Liver (tissue), 8 donors: ENCODE measurements at regions not wholly inside any gene's neighbourhood (a gene's known extent, or its start where the extent isn't known, plus 50 kb on each side); places are given as distances from the start of the nearest gene placed in this dataset.

Experiments
- DNase-seq: peaks from one replicate; pipeline ENCODE4 v3.0.0-alpha.2; 2017; ENCODE audit warnings: low spot score
- H3K27ac ChIP-seq, 2 donors: one replicate each; pipeline ENCODE4 v1.7.0; 2013; ENCODE audit warnings: inconsistent platforms in 2 of 2, low read length in 2 of 2, control low read depth in 1 of 2, low read depth in 1 of 2, mild to moderate bottlenecking in 1 of 2
- H3K27me3 ChIP-seq, 4 donors: one replicate each; pipeline versions ENCODE4 v1.6.1 to v1.7.0; 2013; ENCODE audit warnings: low read length in 3 of 4, inconsistent platforms in 1 of 4, mild to moderate bottlenecking in 1 of 4, moderate library complexity in 1 of 4; ENCODE audit not compliant: control insufficient read depth in 4 of 4, insufficient read depth in 4 of 4
- H3K36me3 ChIP-seq, 4 donors: one replicate each; pipeline versions ENCODE4 v1.6.1 to v1.7.0; 2013; ENCODE audit warnings: low read length in 3 of 4, mild to moderate bottlenecking in 3 of 4, low read depth in 1 of 4, moderate library complexity in 1 of 4; ENCODE audit not compliant: control insufficient read depth in 4 of 4, insufficient read depth in 3 of 4
- H3K4me1 ChIP-seq, 4 donors: one replicate each; pipeline versions ENCODE4 v1.6.1 to v1.7.0; 2013; ENCODE audit warnings: low read length in 3 of 4, mild to moderate bottlenecking in 3 of 4, moderate library complexity in 1 of 4; ENCODE audit not compliant: control insufficient read depth in 4 of 4, insufficient read depth in 4 of 4
- H3K4me3 ChIP-seq, 3 donors: one replicate each; pipeline versions ENCODE4 v1.6.1 to v1.7.0; 2013; ENCODE audit warnings: low read length in 3 of 3, control low read depth in 1 of 3, low read depth in 1 of 3, mild to moderate bottlenecking in 1 of 3
- H3K9ac ChIP-seq, 2 donors: one replicate each; pipeline ENCODE4 v1.7.0; 2013; ENCODE audit warnings: low read length in 2 of 2, mild to moderate bottlenecking in 2 of 2, moderate library complexity in 2 of 2, control low read depth in 1 of 2, low read depth in 1 of 2
- H3K9me3 ChIP-seq, 4 donors: one replicate each; pipeline versions ENCODE4 v1.6.1 to v1.7.0; 2013; ENCODE audit warnings: low read length in 3 of 4; ENCODE audit not compliant: control insufficient read depth in 4 of 4
- EGR1 ChIP-seq, 2 donors: IDR thresholded peaks; 2 replicates each; pipeline ENCODE4 v1.6.1; 2016 to 2018; ENCODE audit warnings: antibody characterized with exemption in 2 of 2, low read depth in 2 of 2
- FOXA1 ChIP-seq: IDR thresholded peaks from 2 replicates; pipeline ENCODE4 v1.6.1; 2016; ENCODE audit warnings: antibody characterized with exemption
- FOXA2 ChIP-seq: IDR thresholded peaks from 2 replicates; pipeline ENCODE4 v1.6.1; 2016; ENCODE audit warnings: antibody characterized with exemption
- GABPA ChIP-seq, 2 donors: IDR thresholded peaks in 1 of 2; conservative IDR thresholded peaks in 1 of 2; 2 replicates each; pipeline ENCODE4 v1.6.1; 2016; ENCODE audit warnings: antibody characterized with exemption in 2 of 2, mild to moderate bottlenecking in 1 of 2, moderate library complexity in 1 of 2
- HNF4A ChIP-seq, 2 donors: conservative IDR thresholded peaks; 2 replicates each; pipeline ENCODE4 v1.6.1; 2016; ENCODE audit warnings: antibody characterized with exemption in 2 of 2, mild to moderate bottlenecking in 2 of 2
- HNF4G ChIP-seq: IDR thresholded peaks from 2 replicates; pipeline ENCODE4 v1.6.1; 2016; ENCODE audit warnings: antibody characterized with exemption
- JUND ChIP-seq, 2 donors: IDR thresholded peaks; 2 replicates each; pipeline ENCODE4 v1.6.1; 2016; ENCODE audit warnings: antibody characterized with exemption in 2 of 2
- NR2F2 ChIP-seq: IDR thresholded peaks from 2 replicates; pipeline ENCODE4 v1.6.1; 2016; ENCODE audit warnings: antibody characterized with exemption
- RAD21 ChIP-seq, 2 donors: IDR thresholded peaks; 2 replicates each; pipeline ENCODE4 v1.6.1; 2016; ENCODE audit warnings: antibody characterized with exemption in 2 of 2, mild to moderate bottlenecking in 2 of 2
- RXRA ChIP-seq, 2 donors: IDR thresholded peaks; 2 replicates each; pipeline ENCODE4 v1.6.1; 2017 to 2018; ENCODE audit warnings: antibody characterized with exemption in 2 of 2, mild to moderate bottlenecking in 1 of 2
- SP1 ChIP-seq: IDR thresholded peaks from 2 replicates; pipeline ENCODE4 v1.6.1; 2018; ENCODE audit warnings: antibody characterized with exemption, mild to moderate bottlenecking
- TAF1 ChIP-seq: conservative IDR thresholded peaks from 2 replicates; pipeline ENCODE4 v1.6.1; 2016; ENCODE audit warnings: antibody characterized with exemption, mild to moderate bottlenecking
- YY1 ChIP-seq: IDR thresholded peaks from 2 replicates; pipeline ENCODE4 v1.6.1; 2016; ENCODE audit warnings: antibody characterized with exemption, mild to moderate bottlenecking
- WGBS: extraction: QIAGEN DNeasy Blood & Tissue Kit; methylation state at CpG from one replicate; pipeline ENCODE4 v1.1.7; 2013; 5-methylcytosine and 5-hydroxymethylcytosine counted together
- TF ChIP-seq, protein P1 (sequence below): fragments of 150-350 bp; IDR thresholded peaks from 2 replicates; pipeline ENCODE4 v1.5.1; 2017; ENCODE audit warnings: improper control_type of control experiment, low read depth, low read length; ENCODE audit not compliant: missing input control
- TF ChIP-seq, protein P2 (sequence below): IDR thresholded peaks from 2 replicates; pipeline ENCODE4 v1.6.1; 2016; ENCODE audit warnings: antibody characterized with exemption
- TF ChIP-seq, protein P3 (sequence below): IDR thresholded peaks from 2 replicates; pipeline ENCODE4 v1.6.1; 2016; ENCODE audit warnings: antibody characterized with exemption
- TF ChIP-seq, protein P4 (sequence below): IDR thresholded peaks from 2 replicates; pipeline ENCODE4 v1.6.1; 2016; ENCODE audit warnings: antibody characterized with exemption, mild to moderate bottlenecking
- TF ChIP-seq, protein P5 (sequence below): IDR thresholded peaks from 2 replicates; pipeline ENCODE4 v1.6.1; 2016; ENCODE audit warnings: antibody characterized with exemption
- donor health status: healthy.
- donor health status: healthy.
- donor health status: healthy.
- donor health status: healthy.
- donor health status: healthy.

DNA sequence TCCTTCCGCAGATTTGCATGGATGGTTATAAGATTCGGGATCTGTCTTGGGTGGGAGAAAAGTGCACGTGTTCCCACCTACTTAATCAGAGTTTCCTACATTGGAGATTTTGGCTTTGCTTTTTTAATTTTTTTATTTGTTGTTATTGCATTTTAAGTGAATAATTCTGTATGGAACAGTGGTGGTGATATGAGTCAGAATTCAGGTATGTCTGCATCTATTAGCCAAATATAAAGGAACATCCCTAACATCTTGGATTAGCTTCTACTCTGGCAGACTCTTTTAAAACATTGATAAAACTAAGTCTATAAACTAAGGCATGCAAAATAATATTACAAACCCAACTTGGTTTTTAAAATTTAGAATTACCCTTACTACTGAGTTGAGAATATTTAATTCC lies 659.8 kb upstream of the EPHA5 start:
- Histone ChIP-seq H3K9ac (no peak overlapping the region), H3K27me3 (no peaks in the 10 kb centered on the region), H3K4me1 (no peaks in the 10 kb centered on the region), H3K9me3 (no peaks in the 10 kb centered on the region), H3K36me3 (no peaks in the 10 kb centered on the region), H3K27ac (no peak overlapping the region), H3K4me3 (no peak overlapping the region)
- no peak for DNase-seq
- WGBS, result 71% methylated on average over 3 of the region's 3 CpGs
- TF ChIP-seq JUND (IDR thresholded peaks at IDR 0.05) (no peak), SP1 (no peak), FOXA1 (no peak), FOXA2 (no peak), HNF4G (no peak), YY1 (no peak), EGR1 (IDR thresholded peaks at IDR 0.05; ENCODE audit: low read depth in 2 of 2) (no peak)
- TF ChIP-seq, protein P1, sequence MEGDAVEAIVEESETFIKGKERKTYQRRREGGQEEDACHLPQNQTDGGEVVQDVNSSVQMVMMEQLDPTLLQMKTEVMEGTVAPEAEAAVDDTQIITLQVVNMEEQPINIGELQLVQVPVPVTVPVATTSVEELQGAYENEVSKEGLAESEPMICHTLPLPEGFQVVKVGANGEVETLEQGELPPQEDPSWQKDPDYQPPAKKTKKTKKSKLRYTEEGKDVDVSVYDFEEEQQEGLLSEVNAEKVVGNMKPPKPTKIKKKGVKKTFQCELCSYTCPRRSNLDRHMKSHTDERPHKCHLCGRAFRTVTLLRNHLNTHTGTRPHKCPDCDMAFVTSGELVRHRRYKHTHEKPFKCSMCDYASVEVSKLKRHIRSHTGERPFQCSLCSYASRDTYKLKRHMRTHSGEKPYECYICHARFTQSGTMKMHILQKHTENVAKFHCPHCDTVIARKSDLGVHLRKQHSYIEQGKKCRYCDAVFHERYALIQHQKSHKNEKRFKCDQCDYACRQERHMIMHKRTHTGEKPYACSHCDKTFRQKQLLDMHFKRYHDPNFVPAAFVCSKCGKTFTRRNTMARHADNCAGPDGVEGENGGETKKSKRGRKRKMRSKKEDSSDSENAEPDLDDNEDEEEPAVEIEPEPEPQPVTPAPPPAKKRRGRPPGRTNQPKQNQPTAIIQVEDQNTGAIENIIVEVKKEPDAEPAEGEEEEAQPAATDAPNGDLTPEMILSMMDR, result no peak
- TF ChIP-seq, protein P2, sequence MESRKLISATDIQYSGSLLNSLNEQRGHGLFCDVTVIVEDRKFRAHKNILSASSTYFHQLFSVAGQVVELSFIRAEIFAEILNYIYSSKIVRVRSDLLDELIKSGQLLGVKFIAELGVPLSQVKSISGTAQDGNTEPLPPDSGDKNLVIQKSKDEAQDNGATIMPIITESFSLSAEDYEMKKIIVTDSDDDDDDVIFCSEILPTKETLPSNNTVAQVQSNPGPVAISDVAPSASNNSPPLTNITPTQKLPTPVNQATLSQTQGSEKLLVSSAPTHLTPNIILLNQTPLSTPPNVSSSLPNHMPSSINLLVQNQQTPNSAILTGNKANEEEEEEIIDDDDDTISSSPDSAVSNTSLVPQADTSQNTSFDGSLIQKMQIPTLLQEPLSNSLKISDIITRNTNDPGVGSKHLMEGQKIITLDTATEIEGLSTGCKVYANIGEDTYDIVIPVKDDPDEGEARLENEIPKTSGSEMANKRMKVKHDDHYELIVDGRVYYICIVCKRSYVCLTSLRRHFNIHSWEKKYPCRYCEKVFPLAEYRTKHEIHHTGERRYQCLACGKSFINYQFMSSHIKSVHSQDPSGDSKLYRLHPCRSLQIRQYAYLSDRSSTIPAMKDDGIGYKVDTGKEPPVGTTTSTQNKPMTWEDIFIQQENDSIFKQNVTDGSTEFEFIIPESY, result no peak

DNA sequence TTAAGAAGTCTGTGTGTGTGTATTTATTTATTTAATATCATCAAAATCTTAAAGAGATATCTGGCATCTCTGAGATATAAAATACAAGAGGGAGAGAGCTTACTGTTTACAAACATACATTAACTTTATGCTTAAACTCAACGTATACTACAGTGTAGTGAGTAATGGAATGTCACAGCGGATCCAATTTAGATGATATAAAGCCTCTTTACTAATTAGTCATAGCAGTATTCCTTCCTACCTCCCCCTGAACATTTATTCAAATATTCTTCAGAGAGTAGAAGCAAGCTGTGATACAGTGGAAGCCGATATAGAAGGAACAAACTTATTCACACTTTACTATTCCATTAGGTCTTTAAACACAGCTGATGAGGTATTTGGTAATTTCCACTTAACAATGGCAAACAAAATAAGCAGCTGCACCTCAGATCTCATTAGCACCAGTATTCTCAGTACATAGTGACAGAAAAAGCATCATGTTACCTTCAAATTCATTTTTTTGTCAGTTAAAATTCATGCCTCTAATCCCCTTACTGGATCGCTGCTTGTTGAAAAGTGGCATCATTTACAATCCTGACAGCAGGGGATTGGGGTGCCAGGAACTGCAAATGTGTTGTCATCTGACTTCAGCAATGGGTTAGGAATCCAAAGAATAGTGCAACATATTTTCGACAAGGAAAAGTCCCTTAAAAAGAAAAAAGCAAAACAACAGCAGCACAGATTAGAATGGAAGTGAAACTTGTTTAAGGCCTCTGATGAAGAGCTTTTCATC lies 658.7 kb upstream of the EPHA5 start:
- no peaks in the 10 kb centered on the region for H3K36me3 ChIP-seq
- TF ChIP-seq FOXA2, result no peak
- TF ChIP-seq, protein P2, result no peak
- TF ChIP-seq, protein P3, sequence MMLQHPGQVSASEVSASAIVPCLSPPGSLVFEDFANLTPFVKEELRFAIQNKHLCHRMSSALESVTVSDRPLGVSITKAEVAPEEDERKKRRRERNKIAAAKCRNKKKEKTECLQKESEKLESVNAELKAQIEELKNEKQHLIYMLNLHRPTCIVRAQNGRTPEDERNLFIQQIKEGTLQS, result no peak
- TF ChIP-seq SP1, result no peak
- no peak for TF ChIP-seq YY1
- TF ChIP-seq RXRA (IDR thresholded peaks at IDR 0.05), result no peak
- TF ChIP-seq TAF1, result no peak
- TF ChIP-seq GABPA (IDR thresholded peaks at IDR 0.05 in 1 of 2, conservative IDR thresholded peaks at IDR 0.05 in 1 of 2), result no peak
- TF ChIP-seq, protein P1, result no peak
- no peak for TF ChIP-seq EGR1 (IDR thresholded peaks at IDR 0.05; ENCODE audit: low read depth in 2 of 2)
- TF ChIP-seq HNF4G, result no peak
- TF ChIP-seq, protein P4, sequence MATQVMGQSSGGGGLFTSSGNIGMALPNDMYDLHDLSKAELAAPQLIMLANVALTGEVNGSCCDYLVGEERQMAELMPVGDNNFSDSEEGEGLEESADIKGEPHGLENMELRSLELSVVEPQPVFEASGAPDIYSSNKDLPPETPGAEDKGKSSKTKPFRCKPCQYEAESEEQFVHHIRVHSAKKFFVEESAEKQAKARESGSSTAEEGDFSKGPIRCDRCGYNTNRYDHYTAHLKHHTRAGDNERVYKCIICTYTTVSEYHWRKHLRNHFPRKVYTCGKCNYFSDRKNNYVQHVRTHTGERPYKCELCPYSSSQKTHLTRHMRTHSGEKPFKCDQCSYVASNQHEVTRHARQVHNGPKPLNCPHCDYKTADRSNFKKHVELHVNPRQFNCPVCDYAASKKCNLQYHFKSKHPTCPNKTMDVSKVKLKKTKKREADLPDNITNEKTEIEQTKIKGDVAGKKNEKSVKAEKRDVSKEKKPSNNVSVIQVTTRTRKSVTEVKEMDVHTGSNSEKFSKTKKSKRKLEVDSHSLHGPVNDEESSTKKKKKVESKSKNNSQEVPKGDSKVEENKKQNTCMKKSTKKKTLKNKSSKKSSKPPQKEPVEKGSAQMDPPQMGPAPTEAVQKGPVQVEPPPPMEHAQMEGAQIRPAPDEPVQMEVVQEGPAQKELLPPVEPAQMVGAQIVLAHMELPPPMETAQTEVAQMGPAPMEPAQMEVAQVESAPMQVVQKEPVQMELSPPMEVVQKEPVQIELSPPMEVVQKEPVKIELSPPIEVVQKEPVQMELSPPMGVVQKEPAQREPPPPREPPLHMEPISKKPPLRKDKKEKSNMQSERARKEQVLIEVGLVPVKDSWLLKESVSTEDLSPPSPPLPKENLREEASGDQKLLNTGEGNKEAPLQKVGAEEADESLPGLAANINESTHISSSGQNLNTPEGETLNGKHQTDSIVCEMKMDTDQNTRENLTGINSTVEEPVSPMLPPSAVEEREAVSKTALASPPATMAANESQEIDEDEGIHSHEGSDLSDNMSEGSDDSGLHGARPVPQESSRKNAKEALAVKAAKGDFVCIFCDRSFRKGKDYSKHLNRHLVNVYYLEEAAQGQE, result no peak
- TF ChIP-seq NR2F2, result no peak
- TF ChIP-seq HNF4A (conservative IDR thresholded peaks at IDR 0.05), result no peak
- TF ChIP-seq, protein P5, sequence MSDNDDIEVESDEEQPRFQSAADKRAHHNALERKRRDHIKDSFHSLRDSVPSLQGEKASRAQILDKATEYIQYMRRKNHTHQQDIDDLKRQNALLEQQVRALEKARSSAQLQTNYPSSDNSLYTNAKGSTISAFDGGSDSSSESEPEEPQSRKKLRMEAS, result no peak
- TF ChIP-seq RAD21 (IDR thresholded peaks at IDR 0.05), result no peak
- H3K4me1 ChIP-seq, result no peaks in the 10 kb centered on the region
- no peaks in the 10 kb centered on the region for H3K27me3 ChIP-seq
- 52% methylated on average over 5 of the region's 5 CpGs for WGBS
- DNase-seq, result no peak
- no peak overlapping the region for H3K27ac ChIP-seq
- no peak overlapping the region for H3K4me3 ChIP-seq
- H3K9ac ChIP-seq, result no peak overlapping the region
- no peaks in the 10 kb centered on the region for H3K9me3 ChIP-seq
